NCI-H2171 (cell line): ENCODE measurements at regions not wholly inside any gene's neighbourhood (a gene's known extent, or its start where the extent isn't known, plus 50 kb on each side); places are given as distances from the start of the nearest gene placed in this dataset.
"Not testable (repeated sequence)": the region's sequence is repeated elsewhere in the genome, so short reads cannot be mapped to it uniquely, and the experiment has no call there.

ENCODE experiments used
- DNase-seq: peaks from one replicate; lab custom pipeline; 2025; lab: John Stamatoyannopoulos, UW

- DNase-seq, result no peak
These were observed 141.8 kb upstream of the BNIP2 start for GRCh38 chr15:59830873-59831272.

GRCh38 chr15:59830098-59830497 is 141.0 kb upstream of the BNIP2 start:
- DNase-seq, result no peak

GRCh38 chr15:59828861-59829260 is 139.7 kb upstream of the BNIP2 start:
- DNase-seq, result no peak

GRCh38 chr15:59828263-59828662 is 139.1 kb upstream of the BNIP2 start:
- no peak for DNase-seq

- no peak for DNase-seq
These were observed 136.8 kb upstream of the BNIP2 start for GRCh38 chr15:59825901-59826300.

- DNase-seq, result no peak
These were observed 132.2 kb upstream of the BNIP2 start for GRCh38 chr15:59821286-59821685.

- no peak for DNase-seq
These were observed 130.0 kb upstream of the BNIP2 start for GRCh38 chr15:59819092-59819491.

- DNase-seq, result no peak
These were observed 129.2 kb upstream of the BNIP2 start for GRCh38 chr15:59818336-59818735.

- no peak for DNase-seq
These were observed 128.7 kb upstream of the BNIP2 start for GRCh38 chr15:59817834-59818233.

- no peak for DNase-seq
These were observed 127.9 kb upstream of the BNIP2 start for GRCh38 chr15:59817053-59817452.

- DNase-seq, result no peak
These were observed 125.3 kb upstream of the BNIP2 start for GRCh38 chr15:59814409-59814808.

- no peak for DNase-seq
These were observed 123.8 kb upstream of the BNIP2 start for GRCh38 chr15:59812889-59813288.

- no peak for DNase-seq
These were observed 123.2 kb upstream of the BNIP2 start for GRCh38 chr15:59812250-59812870.

GRCh38 chr15:59803293-59803966 is 114.3 kb upstream of the BNIP2 start:
- DNase-seq, result not testable (repeated sequence)

- DNase-seq, result no peak
These were observed 112.5 kb upstream of the BNIP2 start for GRCh38 chr15:59801649-59802048.

- no peak for DNase-seq
These were observed 109.4 kb upstream of the BNIP2 start for GRCh38 chr15:59798605-59798917.

GRCh38 chr15:59797756-59798604 is 108.9 kb upstream of the BNIP2 start:
- DNase-seq, result no peak

- DNase-seq, result no peak
These were observed 105.2 kb upstream of the BNIP2 start for GRCh38 chr15:59794229-59794886.

GRCh38 chr15:59792359-59792758 is 103.2 kb upstream of the BNIP2 start:
- no peak for DNase-seq

- DNase-seq, result no peak
These were observed 102.6 kb upstream of the BNIP2 start for GRCh38 chr15:59791755-59792154.

GRCh38 chr15:59791079-59791478 is 102.0 kb upstream of the BNIP2 start:
- DNase-seq, result no peak

- not testable (repeated sequence) for DNase-seq
These were observed 97.3 kb upstream of the BNIP2 start for GRCh38 chr15:59786466-59786865.

GRCh38 chr15:59785981-59786380 is 96.9 kb upstream of the BNIP2 start:
- not testable (repeated sequence) for DNase-seq
